H9 (cell line): ENCODE measurements at regions not wholly inside any gene's neighbourhood (a gene's known extent, or its start where the extent isn't known, plus 50 kb on each side); places are given as distances from the start of the nearest gene placed in this dataset.

Source experiments
- DNase-seq: peaks from one replicate; pipeline ENCODE4 v3.0.0-alpha.2; 2017
- H2AFZ ChIP-seq: one replicate; pipeline ENCODE4 v1.6.1; 2013; ENCODE audit warnings: mild to moderate bottlenecking, low read length, control low read depth, moderate library complexity
- H2AK5ac ChIP-seq: 2 replicates; pipeline ENCODE4 v1.6.1; 2013; ENCODE audit warnings: low read length, control low read depth, mixed read lengths; ENCODE audit not compliant: insufficient read length
- H2BK120ac ChIP-seq: one replicate; pipeline ENCODE4 v1.6.1; 2013; ENCODE audit warnings: low read depth, mild to moderate bottlenecking, low read length, control low read depth, inconsistent platforms; ENCODE audit not compliant: poor library complexity, severe bottlenecking
- H2BK12ac ChIP-seq: 2 replicates; pipeline ENCODE4 v1.6.1; 2013; ENCODE audit warnings: low read length, control low read depth, mixed read lengths, low read depth; ENCODE audit not compliant: insufficient read length
- H2BK15ac ChIP-seq: 2 replicates; pipeline ENCODE4 v1.6.1; 2013; ENCODE audit warnings: low read depth, low read length, control low read depth
- H2BK20ac ChIP-seq: one replicate; pipeline ENCODE4 v1.6.1; 2013; ENCODE audit warnings: low read depth, mild to moderate bottlenecking, low read length, control low read depth, inconsistent platforms; ENCODE audit not compliant: poor library complexity, severe bottlenecking
- H2BK5ac ChIP-seq: 2 replicates; pipeline ENCODE4 v1.6.1; 2013; ENCODE audit warnings: low read length, control low read depth, mixed read lengths; ENCODE audit not compliant: insufficient read length
- H3K14ac ChIP-seq: 2 replicates; pipeline ENCODE4 v1.6.1; 2013; ENCODE audit warnings: low read length, control low read depth; ENCODE audit not compliant: insufficient read depth
- H3K18ac ChIP-seq: 2 replicates; pipeline ENCODE4 v1.6.1; 2013; ENCODE audit warnings: low read depth, mild to moderate bottlenecking, mixed read lengths, low read length, control low read depth; ENCODE audit not compliant: insufficient read length
- H3K23ac ChIP-seq: 2 replicates; pipeline ENCODE4 v1.6.1; 2013; ENCODE audit warnings: low read length, control low read depth, mixed read lengths, low read depth; ENCODE audit not compliant: insufficient read length
- H3K23me2 ChIP-seq: 2 replicates; pipeline ENCODE4 v1.6.1; 2013; ENCODE audit warnings: low read depth, mild to moderate bottlenecking, mixed read lengths, low read length, control low read depth; ENCODE audit not compliant: insufficient read length, poor library complexity, severe bottlenecking
- H3K27ac ChIP-seq: 2 replicates; pipeline ENCODE4 v1.5.1; 2013; ENCODE audit warnings: low read length, control low read depth, mixed read lengths, low read depth; ENCODE audit not compliant: insufficient read length
- H3K27me3 ChIP-seq: 2 replicates; pipeline ENCODE4 v1.6.1; 2013; ENCODE audit warnings: low read length, control low read depth, inconsistent platforms; ENCODE audit not compliant: insufficient read depth
- H3K4ac ChIP-seq: 2 replicates; pipeline ENCODE4 v1.6.1; 2013; ENCODE audit warnings: low read depth, mild to moderate bottlenecking, control low read depth, inconsistent platforms, low read length, moderate library complexity
- H3K4me1 ChIP-seq: 2 replicates; pipeline ENCODE4 v1.6.1; 2013; ENCODE audit warnings: low read length, control low read depth, inconsistent platforms; ENCODE audit not compliant: insufficient read depth
- H3K4me2 ChIP-seq: 2 replicates; pipeline ENCODE4 v1.6.1; 2013; ENCODE audit warnings: low read length, control low read depth, mixed read lengths; ENCODE audit not compliant: insufficient read length, insufficient read depth
- H3K56ac ChIP-seq: 2 replicates; pipeline ENCODE4 v1.6.1; 2013; ENCODE audit warnings: low read depth, mild to moderate bottlenecking, mixed read lengths, low read length, control low read depth; ENCODE audit not compliant: insufficient read length
- H3K79me1 ChIP-seq: 2 replicates; pipeline ENCODE4 v1.6.1; 2013; ENCODE audit warnings: low read depth, mild to moderate bottlenecking, moderate library complexity, low read length, control low read depth, inconsistent platforms; ENCODE audit not compliant: insufficient read depth, poor library complexity, severe bottlenecking
- H3K79me2 ChIP-seq: 2 replicates; pipeline ENCODE4 v1.6.1; 2013; ENCODE audit warnings: low read length, control low read depth, inconsistent platforms; ENCODE audit not compliant: insufficient read depth
- H3K9ac ChIP-seq: 2 replicates; pipeline ENCODE4 v1.6.1; 2013; ENCODE audit warnings: low read length, control low read depth, mixed read lengths; ENCODE audit not compliant: insufficient read length; ENCODE audit errors: extremely low read depth
- H3K9me3 ChIP-seq: one replicate; pipeline ENCODE4 v1.6.1; 2013; ENCODE audit warnings: low read depth, low read length, inconsistent platforms; ENCODE audit not compliant: control insufficient read depth
- H3T11ph ChIP-seq: one replicate; pipeline ENCODE4 v1.6.1; 2013; ENCODE audit warnings: mild to moderate bottlenecking, low read length, control low read depth, inconsistent platforms
- H4K20me1 ChIP-seq: one replicate; pipeline ENCODE4 v1.6.1; 2013; ENCODE audit not compliant: control insufficient read depth, insufficient read length, insufficient read depth
- H4K5ac ChIP-seq: 2 replicates; pipeline ENCODE4 v1.6.1; 2013; ENCODE audit warnings: low read depth, mild to moderate bottlenecking, mixed read lengths, low read length, control low read depth; ENCODE audit not compliant: insufficient read length
- H4K8ac ChIP-seq: replicated peaks from 2 replicates; pipeline ENCODE4 v1.6.1; 2013; ENCODE audit warnings: low read length, control low read depth, mixed read lengths, low read depth; ENCODE audit not compliant: insufficient read length
- H4K91ac ChIP-seq: 2 replicates; pipeline ENCODE4 v1.6.1; 2013; ENCODE audit warnings: low read depth, mild to moderate bottlenecking, moderate library complexity, mixed read lengths, low read length, control low read depth; ENCODE audit not compliant: insufficient read length
- H3K27ac Mint-ChIP-seq, 3 experiments: 2 replicates in 2 of 3; 3 replicates in 1 of 3; pipeline ENCODE4 v1.8.0; 2020 to 2021; ENCODE audit warnings: mixed read lengths in 3 of 3, mild to moderate bottlenecking in 1 of 3, moderate library complexity in 1 of 3
- H3K27me3 Mint-ChIP-seq: 2 replicates; pipeline ENCODE4 v1.8.0; 2021; ENCODE audit warnings: low read depth, mild to moderate bottlenecking, moderate library complexity, mixed read lengths
- H3K36me3 Mint-ChIP-seq, 3 experiments: 2 replicates in 2 of 3; 3 replicates in 1 of 3; pipeline ENCODE4 v1.8.0; 2020 to 2021; ENCODE audit warnings: low read depth in 3 of 3, mixed read lengths in 3 of 3; ENCODE audit not compliant: insufficient read depth in 1 of 3
- H3K4me1 Mint-ChIP-seq, 2 experiments: 2 replicates each; pipeline ENCODE4 v1.8.0; 2020; ENCODE audit warnings: mixed read lengths in 2 of 2
- H3K4me3 Mint-ChIP-seq, 2 experiments: 2 replicates in 1 of 2; 3 replicates in 1 of 2; pipeline ENCODE4 v1.8.0; 2020 to 2021; ENCODE audit warnings: mild to moderate bottlenecking in 2 of 2, mixed read lengths in 2 of 2, moderate library complexity in 1 of 2
- H3K9me3 Mint-ChIP-seq, 2 experiments: 2 replicates in 1 of 2; 3 replicates in 1 of 2; pipeline ENCODE4 v1.8.0; 2020; ENCODE audit warnings: mild to moderate bottlenecking in 2 of 2, mixed read lengths in 2 of 2, moderate library complexity in 1 of 2
- CTCF ChIP-seq: fragments of 200-600 bp; sonication (generic); conservative IDR thresholded peaks from 3 replicates; pipeline ENCODE4 v1.8.0; 2021; ENCODE audit warnings: antibody characterized with exemption, mild to moderate bottlenecking
- WGBS: extraction: QIAGEN DNeasy Blood & Tissue Kit; methylation state at CpG from one replicate; pipeline ENCODE4 v1.1.7; 2013; ENCODE audit warnings: missing lambda C conversion rate, low lambda C conversion rate, mixed read lengths; ENCODE audit not compliant: insufficient read length; ENCODE audit errors: extremely low coverage; 5-methylcytosine and 5-hydroxymethylcytosine counted together

GRCh38 chr7:149570784-149571183 is 73.2 kb upstream of the ZNF746 start:
- no peaks in the 10 kb centered on the region for H3K27me3 ChIP-seq
- H3K9ac ChIP-seq = no peak overlapping the region
- H2BK5ac ChIP-seq = no peak overlapping the region
- H3K79me1 ChIP-seq = no peaks in the 10 kb centered on the region
- no peak overlapping the region for H3K56ac ChIP-seq
- H3T11ph ChIP-seq = no peak overlapping the region
- no peak overlapping the region for H3K4me2 ChIP-seq
- no peak overlapping the region for H4K5ac ChIP-seq
- DNase-seq = peak; percentile 34
- H4K91ac ChIP-seq = no peak overlapping the region
- H3K27ac ChIP-seq = no peak overlapping the region
- H3K4ac ChIP-seq = no peak overlapping the region
- H3K36me3 Mint-ChIP-seq = peaks cover 20 to 42% (median 27%) of the 10 kb centered on the region in 3 experiments
- H2BK12ac ChIP-seq = no peak overlapping the region
- H3K9me3 ChIP-seq = no peaks in the 10 kb centered on the region
- H3K9me3 Mint-ChIP-seq = peaks cover 31 to 35% of the 10 kb centered on the region in 2 experiments
- no peak overlapping the region for H3K18ac ChIP-seq
- no peak overlapping the region for H4K8ac ChIP-seq
- H3K4me1 ChIP-seq = no peaks in the 10 kb centered on the region
- H2AK5ac ChIP-seq = no peak overlapping the region
- WGBS = no CpG with 5 or more reads among the region's 11 CpGs
- H3K79me2 ChIP-seq = no peaks in the 10 kb centered on the region
- H3K27ac Mint-ChIP-seq = 0 out of 7 replicates have a peak overlapping the region, but pooled peaks of 1 of the 3 experiments have one; percentile 24
- no peak overlapping the region for H2BK120ac ChIP-seq
- no peak for TF ChIP-seq CTCF
- no peak overlapping the region for H3K14ac ChIP-seq
- no peaks in the 10 kb centered on the region for H4K20me1 ChIP-seq
- H3K4me1 Mint-ChIP-seq = peaks cover 0 to 15% of the 10 kb centered on the region in 2 experiments; a peak in 2 of 4 replicates
- H3K4me3 Mint-ChIP-seq = no peak overlapping the region
- no peaks in the 10 kb centered on the region for H3K23me2 ChIP-seq
- no peak overlapping the region for H2BK15ac ChIP-seq
- H3K27me3 Mint-ChIP-seq = no peaks in the 10 kb centered on the region; the same call in 1 of the 2 replicates
- no peak overlapping the region for H2BK20ac ChIP-seq
- no peak overlapping the region for H3K23ac ChIP-seq
- no peak overlapping the region for H2AFZ ChIP-seq
